ENCODE measurements at regions not wholly inside any gene's neighbourhood (a gene's known extent, or its start where the extent isn't known, plus 50 kb on each side); places are given as distances from the start of the nearest gene placed in this dataset.

DNA sequence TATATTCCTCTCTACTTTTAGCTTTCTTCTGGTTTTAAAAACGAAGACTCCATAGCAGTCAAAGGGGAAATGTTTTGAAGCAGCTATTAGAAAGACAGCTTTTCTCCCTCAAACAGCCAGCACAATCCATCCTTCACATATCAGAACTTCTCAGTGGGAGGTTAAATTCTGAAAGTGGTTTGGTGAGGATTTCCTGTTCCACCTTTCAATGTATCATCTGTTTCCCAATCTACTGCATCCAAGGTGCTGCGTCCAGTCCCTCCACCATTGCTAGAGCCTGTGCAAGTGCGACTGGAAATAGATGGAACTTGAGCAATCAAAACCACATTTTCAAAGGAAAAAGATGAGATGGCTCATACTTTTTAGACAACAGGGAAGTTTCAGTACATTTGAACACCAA, 508.3 kb upstream of the ARID1B start:
- TF ChIP-seq RFX5 (IDR thresholded peaks at IDR 0.05) (no peak), ESRRA (IDR thresholded peaks at IDR 0.05; ENCODE audit: borderline replicate concordance, low read length) (no peak)
- TF ChIP-seq, protein P1, sequence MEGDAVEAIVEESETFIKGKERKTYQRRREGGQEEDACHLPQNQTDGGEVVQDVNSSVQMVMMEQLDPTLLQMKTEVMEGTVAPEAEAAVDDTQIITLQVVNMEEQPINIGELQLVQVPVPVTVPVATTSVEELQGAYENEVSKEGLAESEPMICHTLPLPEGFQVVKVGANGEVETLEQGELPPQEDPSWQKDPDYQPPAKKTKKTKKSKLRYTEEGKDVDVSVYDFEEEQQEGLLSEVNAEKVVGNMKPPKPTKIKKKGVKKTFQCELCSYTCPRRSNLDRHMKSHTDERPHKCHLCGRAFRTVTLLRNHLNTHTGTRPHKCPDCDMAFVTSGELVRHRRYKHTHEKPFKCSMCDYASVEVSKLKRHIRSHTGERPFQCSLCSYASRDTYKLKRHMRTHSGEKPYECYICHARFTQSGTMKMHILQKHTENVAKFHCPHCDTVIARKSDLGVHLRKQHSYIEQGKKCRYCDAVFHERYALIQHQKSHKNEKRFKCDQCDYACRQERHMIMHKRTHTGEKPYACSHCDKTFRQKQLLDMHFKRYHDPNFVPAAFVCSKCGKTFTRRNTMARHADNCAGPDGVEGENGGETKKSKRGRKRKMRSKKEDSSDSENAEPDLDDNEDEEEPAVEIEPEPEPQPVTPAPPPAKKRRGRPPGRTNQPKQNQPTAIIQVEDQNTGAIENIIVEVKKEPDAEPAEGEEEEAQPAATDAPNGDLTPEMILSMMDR (IDR thresholded peaks at IDR 0.05) = no peak

All from A549 (cell line).